Calu3 (cell line): ENCODE measurements at regions not wholly inside any gene's neighbourhood (a gene's known extent, or its start where the extent isn't known, plus 50 kb on each side); places are given as distances from the start of the nearest gene placed in this dataset.

Experiments
- BruUV-seq: library from RNA; stranded (reverse); fragments of 400-500 nt; replicated peaks from 2 replicates; lab custom pipeline; 2021; lab: Mats Ljungman, UMichigan
- CTCF ChIA-PET: fragments of 300-600 bp; sonication (Branson Sonifier 250); formaldehyde crosslinking; loops from one replicate; lab custom pipeline; 2022; ENCODE audit warnings: antibody characterized with exemption; lab: Charles Lee
- DNase-seq: peaks from one replicate; pipeline ENCODE4 v3.0.0; 2022
- H3K27ac Mint-ChIP-seq: one replicate; pipeline ENCODE4 v1.8.0; 2022; ENCODE audit warnings: mixed read lengths; ENCODE audit not compliant: unreplicated experiment
- H3K27me3 Mint-ChIP-seq: one replicate; pipeline ENCODE4 v1.8.0; 2022; ENCODE audit warnings: mixed read lengths; ENCODE audit not compliant: unreplicated experiment
- H3K36me3 Mint-ChIP-seq: one replicate; pipeline ENCODE4 v1.8.0; 2022; ENCODE audit warnings: mild to moderate bottlenecking, moderate library complexity, mixed read lengths; ENCODE audit not compliant: insufficient read depth, unreplicated experiment
- H3K4me1 Mint-ChIP-seq: one replicate; pipeline ENCODE4 v1.8.0; 2022; ENCODE audit warnings: mild to moderate bottlenecking, low read depth, mixed read lengths; ENCODE audit not compliant: unreplicated experiment
- H3K4me3 Mint-ChIP-seq: one replicate; pipeline ENCODE4 v1.8.0; 2022; ENCODE audit warnings: mild to moderate bottlenecking, low read depth, moderate library complexity, mixed read lengths; ENCODE audit not compliant: unreplicated experiment
- H3K9me3 Mint-ChIP-seq: one replicate; pipeline ENCODE4 v1.8.0; 2022; ENCODE audit warnings: low read depth, mixed read lengths; ENCODE audit not compliant: unreplicated experiment
- intact Hi-C: fragments of 100-400 bp; cut with micrococcal nuclease; formaldehyde crosslinking; loops from one replicate; pipeline ENCODE4 v1.10.0; 2022; ENCODE audit not compliant: unreplicated experiment
- TF ChIP-seq, protein P1 (sequence below): fragments of 200-600 bp; IDR thresholded peaks from one replicate; pipeline ENCODE4 v1.8.0; 2022; ENCODE audit warnings: antibody characterized with exemption; ENCODE audit not compliant: unreplicated experiment

DNA sequence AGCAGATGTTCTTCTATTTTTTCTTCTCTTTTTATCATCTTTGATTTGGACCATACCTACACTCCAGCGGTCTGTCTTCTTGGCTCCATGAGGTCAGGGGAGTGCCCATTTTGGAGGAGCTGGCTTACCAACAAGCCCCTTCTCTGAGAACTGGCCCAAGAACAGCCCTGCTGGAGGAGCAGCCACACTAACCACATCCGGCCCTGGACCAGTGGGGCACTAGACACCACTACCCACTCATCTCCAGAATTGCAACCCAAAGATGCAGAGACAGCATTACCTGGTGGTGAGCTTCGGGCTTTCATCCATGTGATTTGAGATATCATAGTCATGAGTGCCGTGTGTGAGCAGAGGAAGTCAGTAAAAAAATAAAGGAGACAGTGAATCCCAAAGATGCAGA lies 599.4 kb upstream of the CDH4 start:
- BruUV-seq, result no TSS peak
- Mint-ChIP-seq H3K27me3 (no peaks in the 10 kb centered on the region), H3K36me3 (no peaks in the 10 kb centered on the region), H3K4me3 (no peak overlapping the region), H3K9me3 (peaks cover 26% of the 10 kb centered on the region), H3K4me1 (no peaks in the 10 kb centered on the region), H3K27ac (no peak overlapping the region)
- DNase-seq, result no peak
- intact Hi-C loops, result no loop called here
- CTCF ChIA-PET, result interaction anchor here (1.0 kb wide), 1 partner anchor 8 kb away, joined by 3 read pairs; no protein-coding TSS in a partner anchor
- TF ChIP-seq, protein P1, sequence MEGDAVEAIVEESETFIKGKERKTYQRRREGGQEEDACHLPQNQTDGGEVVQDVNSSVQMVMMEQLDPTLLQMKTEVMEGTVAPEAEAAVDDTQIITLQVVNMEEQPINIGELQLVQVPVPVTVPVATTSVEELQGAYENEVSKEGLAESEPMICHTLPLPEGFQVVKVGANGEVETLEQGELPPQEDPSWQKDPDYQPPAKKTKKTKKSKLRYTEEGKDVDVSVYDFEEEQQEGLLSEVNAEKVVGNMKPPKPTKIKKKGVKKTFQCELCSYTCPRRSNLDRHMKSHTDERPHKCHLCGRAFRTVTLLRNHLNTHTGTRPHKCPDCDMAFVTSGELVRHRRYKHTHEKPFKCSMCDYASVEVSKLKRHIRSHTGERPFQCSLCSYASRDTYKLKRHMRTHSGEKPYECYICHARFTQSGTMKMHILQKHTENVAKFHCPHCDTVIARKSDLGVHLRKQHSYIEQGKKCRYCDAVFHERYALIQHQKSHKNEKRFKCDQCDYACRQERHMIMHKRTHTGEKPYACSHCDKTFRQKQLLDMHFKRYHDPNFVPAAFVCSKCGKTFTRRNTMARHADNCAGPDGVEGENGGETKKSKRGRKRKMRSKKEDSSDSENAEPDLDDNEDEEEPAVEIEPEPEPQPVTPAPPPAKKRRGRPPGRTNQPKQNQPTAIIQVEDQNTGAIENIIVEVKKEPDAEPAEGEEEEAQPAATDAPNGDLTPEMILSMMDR, result no peak

DNA sequence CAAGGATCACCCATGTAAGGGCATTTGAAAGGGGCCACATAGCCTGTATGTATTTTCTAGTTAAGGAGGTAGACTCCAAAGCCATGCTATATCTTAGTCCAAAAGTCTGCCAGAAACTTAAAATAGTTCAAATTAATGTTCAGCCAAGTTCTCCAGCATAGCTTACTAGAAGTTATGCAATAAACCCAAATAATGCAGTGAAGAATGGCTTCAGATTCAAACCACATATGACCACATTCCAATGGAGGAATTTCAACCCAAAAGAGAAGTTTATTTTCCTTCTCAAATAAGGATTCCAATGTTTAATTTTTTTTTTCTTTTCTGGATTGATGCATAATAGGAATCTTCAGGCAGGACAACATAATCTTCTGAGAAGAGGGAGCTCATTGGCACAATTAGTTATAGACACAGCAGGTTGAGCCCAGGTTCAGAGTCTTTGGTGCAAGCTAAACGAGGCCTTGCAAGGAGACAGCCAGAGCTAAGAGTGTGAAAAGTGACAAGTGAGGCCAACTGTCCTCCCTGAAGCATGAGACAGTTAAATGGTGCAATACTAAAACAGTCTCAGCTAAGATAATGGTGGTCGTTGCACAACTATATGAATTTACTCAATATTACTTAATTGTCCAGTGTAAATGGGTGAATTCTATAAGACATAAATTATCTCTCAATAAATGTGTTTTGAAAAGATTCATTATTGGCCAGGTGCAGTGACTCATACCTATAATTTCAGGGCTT lies 598.8 kb upstream of the CDH4 start:
- no peak overlapping the region for H3K4me3 Mint-ChIP-seq
- intact Hi-C loops, result no loop called here
- H3K27ac Mint-ChIP-seq, result no peak overlapping the region
- TF ChIP-seq, protein P1, result no peak
- no TSS peak for BruUV-seq
- CTCF ChIA-PET, result interaction anchor here (1.0 kb wide), 1 partner anchor 9 kb away, joined by 3 read pairs; no protein-coding TSS in a partner anchor
- peaks cover 26% of the 10 kb centered on the region for H3K9me3 Mint-ChIP-seq
- DNase-seq, result no peak
- no peaks in the 10 kb centered on the region for H3K36me3 Mint-ChIP-seq
- H3K4me1 Mint-ChIP-seq, result no peaks in the 10 kb centered on the region
- no peaks in the 10 kb centered on the region for H3K27me3 Mint-ChIP-seq

DNA sequence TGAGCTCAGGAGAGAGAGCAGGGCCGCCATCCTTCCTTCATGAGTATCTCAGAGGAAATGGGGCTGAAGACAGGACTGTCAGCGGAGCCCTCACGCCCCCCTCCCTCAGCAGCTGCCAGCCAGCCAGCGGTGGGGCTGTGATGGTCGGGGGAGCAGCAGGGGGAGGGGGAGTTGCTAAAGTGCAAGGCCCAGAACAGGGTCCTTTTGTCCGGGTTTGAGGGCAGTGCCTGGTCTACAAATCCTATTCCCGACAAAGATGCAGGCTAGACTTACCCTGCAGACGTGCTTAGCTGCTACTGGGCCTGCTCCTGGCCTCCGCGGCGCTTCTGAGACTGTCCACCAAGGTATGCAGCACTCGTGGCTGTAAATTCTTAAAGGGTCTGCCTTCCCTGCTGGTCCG lies 593.4 kb upstream of the CDH4 start:
- CTCF ChIA-PET, result no interaction called here
- no peak overlapping the region for H3K27ac Mint-ChIP-seq
- H3K9me3 Mint-ChIP-seq, result peaks cover 19% of the 10 kb centered on the region
- H3K4me3 Mint-ChIP-seq, result no peak overlapping the region
- intact Hi-C loops, result no loop called here
- H3K36me3 Mint-ChIP-seq, result no peaks in the 10 kb centered on the region
- BruUV-seq, result no TSS peak
- H3K27me3 Mint-ChIP-seq, result no peaks in the 10 kb centered on the region
- DNase-seq, result no peak
- H3K4me1 Mint-ChIP-seq, result no peaks in the 10 kb centered on the region
- TF ChIP-seq, protein P1, result no peak

DNA sequence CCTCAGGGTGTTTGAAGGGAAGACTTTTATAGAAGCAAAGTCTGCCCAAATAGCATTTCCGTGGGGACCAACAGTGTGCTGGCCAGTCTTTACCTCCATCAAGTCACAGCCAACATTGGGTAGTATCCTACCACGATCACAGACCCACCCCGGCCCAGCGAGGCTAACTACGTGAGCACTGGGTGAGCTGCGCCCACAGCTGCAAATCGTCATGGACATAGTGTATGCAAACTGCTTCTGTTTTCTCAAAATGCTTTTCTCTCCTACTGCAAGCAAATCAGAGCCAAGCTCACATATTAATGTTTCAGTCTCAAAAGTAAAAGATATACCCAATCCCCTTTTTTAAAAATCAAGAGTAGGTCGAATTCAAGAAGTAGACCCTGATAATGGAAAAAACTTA lies 592.8 kb upstream of the CDH4 start:
- no peaks in the 10 kb centered on the region for H3K4me1 Mint-ChIP-seq
- BruUV-seq, result no TSS peak
- no peaks in the 10 kb centered on the region for H3K36me3 Mint-ChIP-seq
- no peak for DNase-seq
- H3K27ac Mint-ChIP-seq, result no peak overlapping the region
- no peak overlapping the region for H3K4me3 Mint-ChIP-seq
- H3K9me3 Mint-ChIP-seq, result peaks cover 18% of the 10 kb centered on the region
- TF ChIP-seq, protein P1, result no peak
- no peaks in the 10 kb centered on the region for H3K27me3 Mint-ChIP-seq
- CTCF ChIA-PET, result no interaction called here
- intact Hi-C loops, result no loop called here
